Breast epithelium (tissue), 4 donors: ENCODE measurements at regions not wholly inside any gene's neighbourhood (a gene's known extent, or its start where the extent isn't known, plus 50 kb on each side); places are given as distances from the start of the nearest gene placed in this dataset.

Source experiments
- DNase-seq, 2 donors: peaks; one replicate each; pipeline ENCODE4 v3.0.0-alpha.2; 2019; ENCODE audit warnings: low spot score in 2 of 2
- H3K27ac ChIP-seq, 2 donors: fragments of 200-600 bp; sonication (generic) in 1 of 2; one replicate each; pipeline ENCODE4 v1.5.1; 2016 to 2019; ENCODE audit warnings: mild to moderate bottlenecking in 1 of 2
- H3K27me3 ChIP-seq, 2 donors: fragments of 200-600 bp; sonication (generic) in 1 of 2; one replicate each; pipeline versions ENCODE4 v1.5.1 to v1.6.0; 2017 to 2019; ENCODE audit warnings: control low read depth in 1 of 2, mild to moderate bottlenecking in 1 of 2
- H3K36me3 ChIP-seq: fragments of 200-600 bp; one replicate; pipeline ENCODE4 v1.5.1; 2019
- H3K4me1 ChIP-seq, 2 donors: fragments of 200-600 bp; sonication (generic); one replicate each; pipeline ENCODE4 v1.5.1; 2016 to 2019; ENCODE audit warnings: control low read depth in 1 of 2
- H3K4me3 ChIP-seq, 3 donors: fragments of 200-600 bp; sonication (generic); 1 replicate in 2 of 3; 2 replicates in 1 of 3; pipeline ENCODE4 v1.5.1; 2016 to 2019; ENCODE audit warnings: mild to moderate bottlenecking in 3 of 3, moderate library complexity in 2 of 3
- H3K9me3 ChIP-seq, 2 donors: fragments of 200-600 bp; sonication (generic) in 1 of 2; one replicate each; pipeline ENCODE4 v1.5.1; 2016 to 2019; ENCODE audit warnings: control low read depth in 1 of 2
- POLR2A ChIP-seq: fragments of 450-650 bp; IDR thresholded peaks from one replicate; pipeline ENCODE4 v1.6.1; 2016; ENCODE audit warnings: antibody characterized with exemption, mild to moderate bottlenecking, moderate library complexity
- POLR2AphosphoS5 ChIP-seq, 3 donors: sonication (generic); formaldehyde crosslinking; IDR thresholded peaks; one replicate each; pipeline ENCODE4 v1.6.1; 2017; ENCODE audit warnings: antibody characterized with exemption in 3 of 3
- intact Hi-C: fragments of 100-400 bp; cut with DNase I; formaldehyde crosslinking; loops from one replicate; pipeline ENCODE4 v1.15.1; 2023; ENCODE audit warnings: low total_unique reads
- TF ChIP-seq, protein P1 (sequence below), 3 donors: fragments of 450-650 bp; IDR thresholded peaks; one replicate each; pipeline ENCODE4 v1.5.1; 2016 to 2017; ENCODE audit warnings: antibody characterized with exemption in 3 of 3, mild to moderate bottlenecking in 3 of 3, moderate library complexity in 3 of 3

DNA sequence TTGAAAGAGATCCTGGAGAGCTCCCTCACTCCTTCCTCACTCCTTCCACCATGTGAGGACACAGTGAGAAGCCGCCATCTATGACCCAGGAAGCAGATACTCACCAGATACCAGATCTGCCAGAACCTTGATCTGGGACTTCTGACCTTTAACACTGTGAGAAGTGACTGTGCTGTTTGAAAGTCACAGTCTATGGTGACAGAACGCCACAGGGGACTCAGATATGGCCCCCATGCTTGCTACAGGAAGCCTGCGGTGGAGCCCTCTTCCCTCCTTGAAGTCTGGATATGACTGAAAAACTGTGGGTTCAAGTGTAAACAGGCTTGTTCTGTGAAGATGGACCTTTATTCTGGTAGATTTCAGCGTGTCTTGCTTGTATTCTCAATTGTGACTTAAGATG lies 297.8 kb downstream of the KLF6 start:
- DNase-seq, result no peak
- peaks cover 0 to 4% of the 10 kb centered on the region in 2 donors for H3K4me1 ChIP-seq
- intact Hi-C loops, result no loop called here

DNA sequence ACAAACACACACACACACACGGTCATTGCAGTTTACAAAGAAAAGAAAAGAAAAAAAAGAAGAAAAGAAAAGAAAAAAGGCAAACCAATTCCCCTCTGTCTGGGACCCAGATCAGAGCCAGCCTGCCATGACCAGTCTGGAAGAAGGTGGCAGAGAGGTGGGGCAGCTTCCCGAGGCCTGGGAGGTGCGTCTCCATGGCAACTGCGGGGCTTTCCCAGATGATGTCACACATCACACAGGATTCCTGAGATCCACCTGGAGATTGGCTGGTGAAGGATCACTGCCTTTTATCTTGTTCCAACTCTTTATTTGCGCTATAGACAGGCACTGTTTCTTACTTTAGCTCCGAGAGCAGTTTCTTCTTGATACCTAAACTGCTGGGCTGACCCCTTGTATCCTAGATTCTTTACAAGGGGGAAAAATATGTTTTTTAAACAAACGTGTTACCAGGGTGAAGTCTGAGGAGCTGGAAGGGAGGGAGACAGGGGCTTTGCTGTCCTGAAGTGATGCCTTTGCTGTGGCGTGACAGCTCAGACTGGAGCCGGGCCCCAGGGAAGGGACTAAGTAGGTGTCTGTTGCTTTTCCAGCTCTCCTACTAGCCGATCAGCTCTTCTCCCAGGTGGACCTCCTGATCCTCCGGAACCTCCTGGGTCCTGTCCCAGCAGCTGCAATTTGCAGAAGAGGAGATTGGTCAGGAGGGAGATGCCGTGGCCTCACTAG lies 298.5 kb downstream of the KLF6 start:
- peak; percentile 80 to 88 for DNase-seq
- no peaks in the 10 kb centered on the region for H3K36me3 ChIP-seq
- intact Hi-C loops, result no loop called here

More for the DNA sequence above, 297.8 kb downstream of the KLF6 start:
- TF ChIP-seq POLR2A (no peak), POLR2AphosphoS5 (IDR thresholded peaks at IDR 0.05) (no peak)
- TF ChIP-seq, protein P1, sequence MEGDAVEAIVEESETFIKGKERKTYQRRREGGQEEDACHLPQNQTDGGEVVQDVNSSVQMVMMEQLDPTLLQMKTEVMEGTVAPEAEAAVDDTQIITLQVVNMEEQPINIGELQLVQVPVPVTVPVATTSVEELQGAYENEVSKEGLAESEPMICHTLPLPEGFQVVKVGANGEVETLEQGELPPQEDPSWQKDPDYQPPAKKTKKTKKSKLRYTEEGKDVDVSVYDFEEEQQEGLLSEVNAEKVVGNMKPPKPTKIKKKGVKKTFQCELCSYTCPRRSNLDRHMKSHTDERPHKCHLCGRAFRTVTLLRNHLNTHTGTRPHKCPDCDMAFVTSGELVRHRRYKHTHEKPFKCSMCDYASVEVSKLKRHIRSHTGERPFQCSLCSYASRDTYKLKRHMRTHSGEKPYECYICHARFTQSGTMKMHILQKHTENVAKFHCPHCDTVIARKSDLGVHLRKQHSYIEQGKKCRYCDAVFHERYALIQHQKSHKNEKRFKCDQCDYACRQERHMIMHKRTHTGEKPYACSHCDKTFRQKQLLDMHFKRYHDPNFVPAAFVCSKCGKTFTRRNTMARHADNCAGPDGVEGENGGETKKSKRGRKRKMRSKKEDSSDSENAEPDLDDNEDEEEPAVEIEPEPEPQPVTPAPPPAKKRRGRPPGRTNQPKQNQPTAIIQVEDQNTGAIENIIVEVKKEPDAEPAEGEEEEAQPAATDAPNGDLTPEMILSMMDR (IDR thresholded peaks at IDR 0.05), result no peak
- H3K9me3 ChIP-seq, result no peaks in the 10 kb centered on the region
- H3K4me3 ChIP-seq, result no peak overlapping the region
- H3K36me3 ChIP-seq, result no peaks in the 10 kb centered on the region
- no peak overlapping the region for H3K27ac ChIP-seq
- H3K27me3 ChIP-seq, result no peaks in the 10 kb centered on the region

DNA sequence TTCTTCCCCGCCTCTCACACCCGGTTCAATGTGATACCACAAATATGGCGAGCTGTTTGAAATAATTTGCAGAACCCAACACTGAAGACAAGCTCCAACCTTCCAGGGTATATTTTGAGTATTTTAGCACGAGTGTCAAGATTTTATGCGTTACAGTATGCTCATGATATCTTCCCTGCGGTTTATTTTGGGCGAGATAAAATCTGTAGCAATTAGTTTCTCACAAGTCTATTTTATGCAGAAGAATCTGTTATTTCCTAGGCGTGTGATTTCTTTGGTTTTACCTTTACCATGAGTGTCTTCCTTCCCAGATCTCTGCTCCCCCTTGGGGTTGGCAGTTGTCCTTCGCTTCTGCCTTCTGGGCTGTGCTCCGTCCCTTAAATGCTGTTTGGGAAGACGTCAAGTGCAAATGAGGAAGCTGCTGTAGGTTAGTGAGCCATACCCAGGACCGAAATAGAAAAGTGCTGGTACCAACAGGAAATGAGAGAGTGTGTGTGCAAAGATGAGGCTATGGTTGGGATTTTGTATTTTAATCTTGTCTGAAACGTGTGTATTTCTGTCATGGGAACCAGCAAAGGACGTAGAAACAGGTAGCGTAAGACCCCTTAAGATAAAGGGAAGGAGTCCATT lies 299.8 kb downstream of the KLF6 start:
- Histone ChIP-seq H3K4me1 (peaks cover 0 to 8% of the 10 kb centered on the region in 2 donors), H3K4me3 (no peak overlapping the region), H3K9me3 (no peaks in the 10 kb centered on the region), H3K27me3 (no peaks in the 10 kb centered on the region), H3K36me3 (no peaks in the 10 kb centered on the region), H3K27ac (peak overlapping the region in 1 of 2 donors; percentile 54)
- DNase-seq, result no peak
- TF ChIP-seq POLR2AphosphoS5 (IDR thresholded peaks at IDR 0.05) (no peak), POLR2A (no peak)
- TF ChIP-seq, protein P1 (IDR thresholded peaks at IDR 0.05), result no peak
- intact Hi-C loops, result no loop called here

More for the DNA sequence above, 298.5 kb downstream of the KLF6 start:
- Histone ChIP-seq H3K27ac (peak overlapping the region; percentile 33 to 43), H3K4me3 (no peak overlapping the region), H3K9me3 (no peaks in the 10 kb centered on the region), H3K4me1 (peaks cover 0 to 8% of the 10 kb centered on the region in 2 donors), H3K27me3 (no peaks in the 10 kb centered on the region)
- peak in 1 of 3 donors; percentile 56 for TF ChIP-seq POLR2AphosphoS5 (IDR thresholded peaks at IDR 0.05)
- TF ChIP-seq, protein P1 (IDR thresholded peaks at IDR 0.05), result no peak
- TF ChIP-seq POLR2A, result no peak

DNA sequence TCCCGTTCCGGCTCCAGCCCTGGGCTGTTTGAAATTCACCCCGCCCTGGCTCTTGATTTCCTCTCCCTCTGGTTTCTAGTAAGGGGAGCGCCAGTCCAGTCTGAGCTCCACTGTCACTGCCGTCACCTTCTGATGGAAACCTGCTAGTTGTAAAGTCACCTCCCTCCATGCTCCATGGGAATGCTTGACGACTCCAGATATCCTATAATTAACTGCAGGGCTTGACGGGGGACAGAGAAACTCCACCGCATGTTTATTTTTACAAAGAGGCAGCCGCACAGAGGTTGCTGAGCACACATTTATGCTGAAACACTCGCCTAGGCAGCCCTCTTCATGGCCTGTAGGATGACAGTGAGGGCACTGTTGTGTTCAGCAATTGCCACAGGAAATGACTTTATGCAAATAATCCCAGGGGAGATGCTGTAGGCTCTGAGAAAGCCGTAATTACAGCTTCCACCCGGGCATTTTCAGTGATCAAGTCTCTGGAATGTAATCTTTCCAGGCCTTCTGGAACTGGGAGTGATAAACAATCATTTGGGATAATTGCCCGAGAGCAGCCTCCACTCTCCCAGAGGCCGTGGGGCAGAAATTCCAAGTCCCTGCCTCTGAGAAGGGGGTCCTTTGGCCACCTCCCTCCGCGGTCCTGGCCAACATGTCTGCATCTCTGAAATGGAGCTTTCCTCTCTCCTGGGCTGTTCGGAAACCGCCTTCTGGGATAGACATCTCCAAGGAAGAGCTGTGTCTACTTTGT lies 300.5 kb downstream of the KLF6 start:
- H3K27ac ChIP-seq, result peak overlapping the region; percentile 14 to 54
- no peaks in the 10 kb centered on the region for H3K27me3 ChIP-seq
- no peaks in the 10 kb centered on the region for H3K9me3 ChIP-seq
- intact Hi-C loops, result no loop called here
- H3K4me3 ChIP-seq, result no peak overlapping the region
- TF ChIP-seq, protein P1 (IDR thresholded peaks at IDR 0.05), result no peak
- TF ChIP-seq POLR2AphosphoS5 (IDR thresholded peaks at IDR 0.05), result no peak
- no peaks in the 10 kb centered on the region for H3K36me3 ChIP-seq
- peaks cover 0 to 8% of the 10 kb centered on the region in 2 donors for H3K4me1 ChIP-seq
- no peak for DNase-seq
